Upper lobe of left lung (tissue), 4 donors: ENCODE measurements at regions not wholly inside any gene's neighbourhood (a gene's known extent, or its start where the extent isn't known, plus 50 kb on each side); places are given as distances from the start of the nearest gene placed in this dataset.

Experiments used
- POLR2AphosphoS5 ChIP-seq, 2 donors: sonication (generic); formaldehyde crosslinking; IDR thresholded peaks; one replicate each; pipeline ENCODE4 v1.5.1; 2017; ENCODE audit warnings: antibody characterized with exemption in 2 of 2
- TF ChIP-seq, protein P1 (sequence below), 6 experiments: fragments of 450-650 bp in 4 of 6; fragments of 200-600 bp in 2 of 6; sonication (generic) in 2 of 6; IDR thresholded peaks; one replicate each; pipeline ENCODE4 v1.5.1; 2016 to 2019; ENCODE audit warnings: antibody characterized with exemption in 6 of 6

DNA sequence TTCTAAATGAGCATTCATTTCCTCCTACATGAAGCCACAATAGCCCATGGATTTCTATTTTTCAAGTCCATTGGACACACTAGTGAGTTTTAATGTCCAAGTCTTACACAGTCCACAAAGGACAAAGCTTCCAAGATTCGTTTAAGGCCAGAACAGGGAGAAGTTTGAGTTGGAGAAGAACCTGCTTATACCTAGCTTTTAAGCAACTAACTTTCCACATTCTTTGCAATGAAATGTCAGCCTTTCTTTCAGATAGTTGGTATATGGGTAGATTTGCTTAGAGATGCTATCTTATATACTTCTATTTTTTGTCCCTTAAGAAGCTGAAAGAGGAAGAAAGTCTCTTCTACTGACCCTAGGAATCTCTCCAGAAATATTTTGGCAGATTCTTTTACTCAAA lies 66.1 kb upstream of the NPAS2 start:
- TF ChIP-seq POLR2AphosphoS5 (IDR thresholded peaks at IDR 0.05), result no peak
- TF ChIP-seq, protein P1, sequence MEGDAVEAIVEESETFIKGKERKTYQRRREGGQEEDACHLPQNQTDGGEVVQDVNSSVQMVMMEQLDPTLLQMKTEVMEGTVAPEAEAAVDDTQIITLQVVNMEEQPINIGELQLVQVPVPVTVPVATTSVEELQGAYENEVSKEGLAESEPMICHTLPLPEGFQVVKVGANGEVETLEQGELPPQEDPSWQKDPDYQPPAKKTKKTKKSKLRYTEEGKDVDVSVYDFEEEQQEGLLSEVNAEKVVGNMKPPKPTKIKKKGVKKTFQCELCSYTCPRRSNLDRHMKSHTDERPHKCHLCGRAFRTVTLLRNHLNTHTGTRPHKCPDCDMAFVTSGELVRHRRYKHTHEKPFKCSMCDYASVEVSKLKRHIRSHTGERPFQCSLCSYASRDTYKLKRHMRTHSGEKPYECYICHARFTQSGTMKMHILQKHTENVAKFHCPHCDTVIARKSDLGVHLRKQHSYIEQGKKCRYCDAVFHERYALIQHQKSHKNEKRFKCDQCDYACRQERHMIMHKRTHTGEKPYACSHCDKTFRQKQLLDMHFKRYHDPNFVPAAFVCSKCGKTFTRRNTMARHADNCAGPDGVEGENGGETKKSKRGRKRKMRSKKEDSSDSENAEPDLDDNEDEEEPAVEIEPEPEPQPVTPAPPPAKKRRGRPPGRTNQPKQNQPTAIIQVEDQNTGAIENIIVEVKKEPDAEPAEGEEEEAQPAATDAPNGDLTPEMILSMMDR (IDR thresholded peaks at IDR 0.05), result no peak
